WI38 (cell line): ENCODE measurements at regions not wholly inside any gene's neighbourhood (a gene's known extent, or its start where the extent isn't known, plus 50 kb on each side); places are given as distances from the start of the nearest gene placed in this dataset.

Experiments
- H3K4me3 ChIP-seq: 2 replicates; pipeline ENCODE4 v1.5.1; 2011; ENCODE audit warnings: low read depth, mild to moderate bottlenecking, control low read depth, low read length
- TF ChIP-seq, protein P1 (sequence below): IDR thresholded peaks from 2 replicates; pipeline ENCODE4 v1.5.1; 2012; ENCODE audit warnings: low read depth, mild to moderate bottlenecking, control low read depth, low read length

DNA sequence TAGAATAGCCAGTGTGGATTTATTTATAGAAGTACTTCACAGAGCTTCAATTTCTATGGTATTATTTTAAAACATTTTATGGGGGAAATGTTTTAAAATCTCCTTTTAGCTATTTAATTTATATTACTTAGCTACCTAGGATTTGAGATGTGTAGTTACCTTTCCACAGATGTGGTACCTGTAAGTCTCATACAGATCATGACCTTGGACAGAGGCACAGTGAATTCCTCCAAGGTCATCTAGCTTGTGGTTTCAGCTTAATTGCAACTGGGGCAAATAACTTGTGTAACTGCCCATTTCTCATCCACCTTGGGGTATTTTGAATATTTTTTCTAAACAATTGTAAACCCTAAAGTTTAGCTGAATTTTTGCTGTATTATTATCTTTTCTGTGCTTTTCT is 89.2 kb downstream of the DMRTA1 start:
- TF ChIP-seq, protein P1, sequence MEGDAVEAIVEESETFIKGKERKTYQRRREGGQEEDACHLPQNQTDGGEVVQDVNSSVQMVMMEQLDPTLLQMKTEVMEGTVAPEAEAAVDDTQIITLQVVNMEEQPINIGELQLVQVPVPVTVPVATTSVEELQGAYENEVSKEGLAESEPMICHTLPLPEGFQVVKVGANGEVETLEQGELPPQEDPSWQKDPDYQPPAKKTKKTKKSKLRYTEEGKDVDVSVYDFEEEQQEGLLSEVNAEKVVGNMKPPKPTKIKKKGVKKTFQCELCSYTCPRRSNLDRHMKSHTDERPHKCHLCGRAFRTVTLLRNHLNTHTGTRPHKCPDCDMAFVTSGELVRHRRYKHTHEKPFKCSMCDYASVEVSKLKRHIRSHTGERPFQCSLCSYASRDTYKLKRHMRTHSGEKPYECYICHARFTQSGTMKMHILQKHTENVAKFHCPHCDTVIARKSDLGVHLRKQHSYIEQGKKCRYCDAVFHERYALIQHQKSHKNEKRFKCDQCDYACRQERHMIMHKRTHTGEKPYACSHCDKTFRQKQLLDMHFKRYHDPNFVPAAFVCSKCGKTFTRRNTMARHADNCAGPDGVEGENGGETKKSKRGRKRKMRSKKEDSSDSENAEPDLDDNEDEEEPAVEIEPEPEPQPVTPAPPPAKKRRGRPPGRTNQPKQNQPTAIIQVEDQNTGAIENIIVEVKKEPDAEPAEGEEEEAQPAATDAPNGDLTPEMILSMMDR, result no peak
- no peak overlapping the region for H3K4me3 ChIP-seq

DNA sequence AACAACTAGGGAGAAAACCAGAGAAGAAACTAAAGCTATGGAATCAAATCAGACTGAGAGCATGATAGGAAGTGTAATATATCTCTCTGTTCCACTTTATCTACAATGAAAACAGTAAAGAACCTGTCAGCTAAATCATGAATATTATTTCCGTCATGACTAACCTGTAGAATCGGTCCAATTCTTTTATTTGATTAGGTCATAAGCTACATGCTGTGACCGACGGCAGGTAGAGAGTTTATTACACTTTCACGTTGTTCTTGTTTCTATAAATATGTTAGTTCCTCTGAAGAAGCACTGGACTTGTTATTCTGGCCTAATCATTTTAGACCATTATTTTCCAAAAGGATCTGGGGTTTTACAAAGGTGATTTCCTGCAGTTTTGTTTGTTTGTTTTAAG is 91.1 kb downstream of the DMRTA1 start:
- TF ChIP-seq, protein P1, result no peak
- H3K4me3 ChIP-seq, result no peak overlapping the region

DNA sequence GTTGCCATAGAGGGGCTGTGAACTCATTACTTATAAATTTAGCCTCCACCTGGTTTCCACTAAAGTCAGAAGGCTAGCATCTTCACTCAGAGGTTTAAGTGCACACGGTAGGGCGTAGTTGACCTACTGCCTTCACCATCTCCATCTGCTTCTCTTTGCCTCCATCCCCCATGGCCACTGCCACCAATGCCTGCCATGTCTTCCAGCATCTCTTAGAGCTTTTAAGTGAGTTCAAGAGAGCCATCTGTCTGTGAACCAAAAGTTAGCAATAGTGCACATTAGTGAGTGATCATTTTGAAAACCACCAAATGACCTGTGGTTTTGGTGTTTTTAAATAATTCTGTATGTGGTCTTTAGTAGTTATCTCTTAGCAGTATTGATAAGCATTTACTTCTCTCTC is 102.0 kb downstream of the DMRTA1 start:
- TF ChIP-seq, protein P1, result no peak
- no peak overlapping the region for H3K4me3 ChIP-seq

DNA sequence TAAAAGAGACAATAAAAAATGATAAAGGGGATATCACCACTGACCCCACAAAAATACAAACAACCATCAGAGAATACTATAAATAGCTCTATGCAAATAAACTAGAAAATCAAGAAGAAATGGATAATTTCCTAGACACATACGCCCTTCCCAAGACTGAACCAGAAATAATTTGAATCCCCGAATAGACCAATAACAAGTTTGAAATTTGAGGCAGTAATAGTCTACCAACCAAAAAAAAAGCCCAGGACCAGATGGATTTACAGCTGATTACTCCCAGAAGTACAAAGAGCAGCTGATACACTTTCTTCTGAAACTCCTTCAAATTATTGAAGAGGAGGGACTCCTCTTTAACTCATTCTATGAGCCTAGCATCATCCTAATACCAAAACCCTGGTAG is 128.1 kb downstream of the DMRTA1 start:
- H3K4me3 ChIP-seq, result no peak overlapping the region
- TF ChIP-seq, protein P1, result no peak

DNA sequence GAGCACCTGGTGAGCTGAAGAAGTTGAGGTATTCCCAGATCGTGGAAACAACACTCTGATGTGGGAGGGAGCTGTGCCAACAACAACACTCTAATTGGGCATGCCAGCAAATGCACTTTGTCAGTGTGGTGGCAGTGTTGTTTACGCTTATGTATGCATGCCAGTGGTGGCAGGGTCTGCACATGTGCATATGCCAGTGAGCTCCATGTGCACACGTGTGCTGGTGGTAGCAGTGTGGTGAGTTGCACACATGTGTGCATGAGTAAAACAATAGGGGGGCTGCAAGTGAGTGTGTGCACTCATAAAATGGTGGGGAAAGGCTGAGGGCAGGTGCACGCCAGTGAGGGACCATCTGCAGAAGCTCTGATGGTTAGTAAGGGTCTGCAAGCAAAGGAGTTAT is 134.2 kb downstream of the DMRTA1 start:
- TF ChIP-seq, protein P1, result no peak
- no peak overlapping the region for H3K4me3 ChIP-seq

DNA sequence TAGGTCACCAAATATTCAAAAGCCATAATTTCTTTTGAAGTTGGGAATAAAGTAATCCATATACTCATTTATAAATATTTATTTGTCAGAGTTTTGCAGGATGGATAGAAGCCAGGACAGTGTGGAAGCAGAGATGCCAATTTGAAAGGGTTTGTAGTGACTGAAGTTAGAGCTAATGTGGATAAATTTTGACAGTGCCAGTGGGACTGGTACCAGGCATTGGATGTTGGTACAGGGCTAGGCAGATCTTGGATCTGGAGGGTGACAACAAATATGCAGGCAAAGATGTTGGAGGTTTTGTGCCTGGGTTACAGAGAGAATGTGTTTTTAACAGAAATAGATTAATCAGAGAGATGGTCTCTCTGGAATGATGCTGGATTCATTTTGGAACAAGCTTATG is 135.6 kb downstream of the DMRTA1 start:
- TF ChIP-seq, protein P1, result no peak
- no peak overlapping the region for H3K4me3 ChIP-seq

DNA sequence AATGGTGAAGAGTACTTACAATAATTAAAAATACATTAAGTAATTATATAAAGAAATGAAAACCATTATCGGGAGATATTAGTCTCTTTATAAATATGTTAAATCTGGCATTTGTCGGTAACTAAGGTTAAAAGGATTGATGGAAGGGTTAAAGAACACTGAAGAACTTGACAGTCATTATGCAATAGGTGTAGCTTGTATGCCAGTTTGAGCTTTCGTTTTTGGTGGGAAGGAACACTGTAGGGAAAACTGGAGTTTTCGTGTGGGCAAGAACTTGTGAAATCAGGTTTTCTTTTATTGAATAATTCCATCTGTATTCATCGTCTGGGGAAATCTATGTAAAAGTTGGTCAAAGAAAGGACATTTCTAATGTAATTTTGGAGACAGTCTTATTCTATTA is 142.3 kb downstream of the DMRTA1 start:
- TF ChIP-seq, protein P1, result no peak
- no peak overlapping the region for H3K4me3 ChIP-seq
